Pancreas (tissue), 10 donors: ENCODE measurements at regions not wholly inside any gene's neighbourhood (a gene's known extent, or its start where the extent isn't known, plus 50 kb on each side); places are given as distances from the start of the nearest gene placed in this dataset.

Experiments
- ATAC-seq, 4 donors: fragments of 200-7000 bp; cut with Tn5 transposase; one replicate each; pipeline versions ENCODE4 v1.8.0 to v1.9.1; 2020; ENCODE audit warnings: mild to moderate bottlenecking in 4 of 4, moderate library complexity in 4 of 4
- DNase-seq, 6 donors: peaks; one replicate each; pipeline ENCODE4 v3.0.0-alpha.2; 2020
- FAIRE-seq: peaks from 2 replicates; lab custom pipeline; 2012; peaks lifted over from hg19 to GRCh38; lab: Jason Lieb, UNC
- H3K27ac ChIP-seq, 4 donors: fragments of 200-600 bp; sonication (generic); 1 replicate in 3 of 4; 2 replicates in 1 of 4; pipeline versions ENCODE4 v1.5.0 to v1.8.0; 2020
- H3K27me3 ChIP-seq, 4 donors: fragments of 200-600 bp; one replicate each; pipeline ENCODE4 v1.8.0; 2021
- H3K36me3 ChIP-seq, 3 donors: fragments of 200-600 bp; sonication (generic) in 1 of 3; one replicate each; pipeline versions ENCODE4 v1.5.0 to v1.8.0; 2020 to 2021
- H3K4me1 ChIP-seq, 3 donors: fragments of 200-600 bp; one replicate each; pipeline ENCODE4 v1.8.0; 2021
- H3K4me3 ChIP-seq, 4 donors: fragments of 200-600 bp; sonication (generic) in 2 of 4; one replicate each; pipeline versions ENCODE4 v1.5.0 to v1.8.0; 2020 to 2021
- H3K9me3 ChIP-seq, 4 donors: fragments of 200-600 bp; one replicate each; pipeline ENCODE4 v1.8.0; 2021
- WGBS, 2 donors: extraction: QIAGEN DNeasy Blood & Tissue Kit; methylation state at CpG; one replicate each; pipeline ENCODE4 v1.1.7; 2013; 5-methylcytosine and 5-hydroxymethylcytosine counted together
- intact Hi-C, 3 donors: fragments of 100-400 bp; cut with DNase I; formaldehyde crosslinking; loops; one replicate each; pipeline versions ENCODE4 v1.11.1 to v1.14.2; 2022
- TF ChIP-seq, protein P1 (sequence below), 4 donors: fragments of 200-600 bp; sonication (generic) in 3 of 4; IDR thresholded peaks; one replicate each; pipeline versions ENCODE4 v1.5.0 to v1.8.0; 2021; ENCODE audit warnings: antibody characterized with exemption in 4 of 4
- donor health status: healthy with polysubstance abuse.
- donor health status: DM: no; HTN: no; CAD: no; lungs with moderate emphysema.
- donor health status: DM: no; HTN: no; CAD: no.
- donor health status: control.
- donor health status: control.
- donor health status: Bipolar disorder and iron deficiency.
- donor health status: DM: yes; HTN: yes; CAD: no.
- donor health status: DM: no; HTN: no; CAD: no.
- donor health status: DM: no; HTN: no; CAD: no.
- donor health status: DM: yes; HTN: yes; CAD: no.

GRCh38 chr10:31149835-31150512 lies 118.3 kb upstream of the ZNF438 start:
- Histone ChIP-seq H3K36me3 (no peaks in the 10 kb centered on the region), H3K4me3 (no peak overlapping the region), H3K27ac (no peak overlapping the region), H3K27me3 (no peaks in the 10 kb centered on the region), H3K9me3 (no peaks in the 10 kb centered on the region), H3K4me1 (no peaks in the 10 kb centered on the region)
- FAIRE-seq (no peak), ATAC-seq (no peak), DNase-seq (no peak)
- TF ChIP-seq, protein P1, sequence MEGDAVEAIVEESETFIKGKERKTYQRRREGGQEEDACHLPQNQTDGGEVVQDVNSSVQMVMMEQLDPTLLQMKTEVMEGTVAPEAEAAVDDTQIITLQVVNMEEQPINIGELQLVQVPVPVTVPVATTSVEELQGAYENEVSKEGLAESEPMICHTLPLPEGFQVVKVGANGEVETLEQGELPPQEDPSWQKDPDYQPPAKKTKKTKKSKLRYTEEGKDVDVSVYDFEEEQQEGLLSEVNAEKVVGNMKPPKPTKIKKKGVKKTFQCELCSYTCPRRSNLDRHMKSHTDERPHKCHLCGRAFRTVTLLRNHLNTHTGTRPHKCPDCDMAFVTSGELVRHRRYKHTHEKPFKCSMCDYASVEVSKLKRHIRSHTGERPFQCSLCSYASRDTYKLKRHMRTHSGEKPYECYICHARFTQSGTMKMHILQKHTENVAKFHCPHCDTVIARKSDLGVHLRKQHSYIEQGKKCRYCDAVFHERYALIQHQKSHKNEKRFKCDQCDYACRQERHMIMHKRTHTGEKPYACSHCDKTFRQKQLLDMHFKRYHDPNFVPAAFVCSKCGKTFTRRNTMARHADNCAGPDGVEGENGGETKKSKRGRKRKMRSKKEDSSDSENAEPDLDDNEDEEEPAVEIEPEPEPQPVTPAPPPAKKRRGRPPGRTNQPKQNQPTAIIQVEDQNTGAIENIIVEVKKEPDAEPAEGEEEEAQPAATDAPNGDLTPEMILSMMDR (IDR thresholded peaks at IDR 0.05): no peak
- WGBS, 2 donors: 89 to 96% methylated on average over 8 of the region's 8 CpGs
- intact Hi-C loops: no loop called here

- no peaks in the 10 kb centered on the region for H3K9me3 ChIP-seq
- H3K4me1 ChIP-seq: no peaks in the 10 kb centered on the region
- TF ChIP-seq, protein P1 (IDR thresholded peaks at IDR 0.05): no peak
- intact Hi-C loops: no loop called here
- no peaks in the 10 kb centered on the region for H3K36me3 ChIP-seq
- WGBS, 2 donors: 53 to 63% methylated on average over 2 of the region's 2 CpGs
- DNase-seq (no peak), ATAC-seq (no peak), FAIRE-seq (no peak)
- H3K4me3 ChIP-seq: no peak overlapping the region
- no peaks in the 10 kb centered on the region for H3K27me3 ChIP-seq
- no peak overlapping the region for H3K27ac ChIP-seq
These were observed 119.6 kb upstream of the ZNF438 start for GRCh38 chr10:31151301-31151700.

GRCh38 chr10:31152421-31153135 lies 120.9 kb upstream of the ZNF438 start:
- Histone ChIP-seq H3K27me3 (no peaks in the 10 kb centered on the region), H3K36me3 (no peaks in the 10 kb centered on the region), H3K9me3 (no peaks in the 10 kb centered on the region), H3K4me3 (no peak overlapping the region), H3K27ac (no peak overlapping the region), H3K4me1 (no peaks in the 10 kb centered on the region)
- DNase-seq (no peak), FAIRE-seq (no peak), ATAC-seq (no peak)
- TF ChIP-seq, protein P1 (IDR thresholded peaks at IDR 0.05): no peak
- intact Hi-C loops: no loop called here
- WGBS, 2 donors: 10 to 28% methylated on average over 1 of the region's 1 CpG

DNA sequence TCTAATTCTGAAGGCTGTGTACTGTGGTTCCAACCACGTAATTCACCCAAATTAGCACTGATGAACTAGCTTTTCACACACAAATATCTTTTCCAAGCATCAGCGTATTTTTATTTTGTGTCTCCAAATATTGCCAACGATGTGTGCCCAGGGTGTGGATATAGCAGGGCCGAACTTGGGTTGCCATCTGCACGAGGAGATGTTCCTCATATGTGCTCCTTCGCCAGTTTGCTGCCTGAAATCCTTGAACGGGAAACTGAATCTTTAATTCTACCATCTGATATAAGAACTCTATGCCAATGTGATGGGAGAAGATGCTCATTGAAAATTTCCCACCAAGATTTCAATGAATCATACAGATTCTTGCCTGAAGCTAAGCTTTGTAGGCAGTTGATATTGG lies 121.5 kb upstream of the ZNF438 start:
- WGBS, 2 donors: 81 to 88% methylated on average over 7 of the region's 7 CpGs
- H3K9me3 ChIP-seq: no peaks in the 10 kb centered on the region
- TF ChIP-seq, protein P1 (IDR thresholded peaks at IDR 0.05): no peak
- intact Hi-C loops: no loop called here
- H3K4me1 ChIP-seq: no peaks in the 10 kb centered on the region
- no peaks in the 10 kb centered on the region for H3K27me3 ChIP-seq
- DNase-seq (no peak), FAIRE-seq (no peak), ATAC-seq (no peak)
- H3K27ac ChIP-seq: no peak overlapping the region
- no peaks in the 10 kb centered on the region for H3K36me3 ChIP-seq
- no peak overlapping the region for H3K4me3 ChIP-seq

GRCh38 chr10:31153692-31154091 lies 122.0 kb upstream of the ZNF438 start:
- TF ChIP-seq, protein P1 (IDR thresholded peaks at IDR 0.05): no peak
- WGBS, 2 donors: 87% methylated on average over 8 of the region's 8 CpGs
- ATAC-seq: no peak
- H3K4me1 ChIP-seq: no peaks in the 10 kb centered on the region
- H3K9me3 ChIP-seq: no peaks in the 10 kb centered on the region
- no peak for DNase-seq
- no peak overlapping the region for H3K27ac ChIP-seq
- no peaks in the 10 kb centered on the region for H3K36me3 ChIP-seq
- no peak for FAIRE-seq
- H3K27me3 ChIP-seq: no peaks in the 10 kb centered on the region
- no peak overlapping the region for H3K4me3 ChIP-seq
- intact Hi-C loops: no loop called here
